Adrenal gland (tissue), 9 donors: ENCODE measurements at regions not wholly inside any gene's neighbourhood (a gene's known extent, or its start where the extent isn't known, plus 50 kb on each side); places are given as distances from the start of the nearest gene placed in this dataset.
A peak's percentile ranks its signal among the peaks of the same experiment; 100 is the strongest.

ENCODE experiments used
- DNase-seq, 7 donors: peaks; one replicate each; pipeline ENCODE4 v3.0.0-alpha.2; 2019 to 2020
- H3K27ac ChIP-seq, 5 donors: fragments of 200-600 bp; sonication (generic) in 4 of 5; 1 replicate in 3 of 5; 2 replicates in 2 of 5; pipeline versions ENCODE4 v1.5.1 to v1.8.0; 2016 to 2020; ENCODE audit warnings: mild to moderate bottlenecking in 1 of 5
- H3K27me3 ChIP-seq: fragments of 200-600 bp; 2 replicates; pipeline ENCODE4 v1.8.0; 2021
- H3K36me3 ChIP-seq, 2 donors: fragments of 200-600 bp; replicated peaks in 1 of 2; 1 replicate in 1 of 2; 2 replicates in 1 of 2; pipeline versions ENCODE4 v1.5.1 to v1.8.0; 2018 to 2022
- H3K4me1 ChIP-seq, 2 donors: fragments of 200-600 bp; replicated peaks in 1 of 2; 1 replicate in 1 of 2; 2 replicates in 1 of 2; pipeline versions ENCODE4 v1.5.1 to v1.8.0; 2018 to 2021
- H3K4me3 ChIP-seq, 4 donors: fragments of 200-600 bp; sonication (generic) in 3 of 4; one replicate each; pipeline ENCODE4 v1.5.1; 2016 to 2018
- H3K9me3 ChIP-seq, 3 donors: fragments of 200-600 bp; sonication (generic) in 1 of 3; replicated peaks in 1 of 3; 1 replicate in 2 of 3; 2 replicates in 1 of 3; pipeline versions ENCODE4 v1.5.1 to v1.8.0; 2016 to 2021
- POLR2A ChIP-seq, 2 donors: fragments of 450-650 bp; IDR thresholded peaks; one replicate each; pipeline ENCODE4 v1.6.1; 2017; ENCODE audit warnings: antibody characterized with exemption in 2 of 2, mild to moderate bottlenecking in 2 of 2, moderate library complexity in 1 of 2
- WGBS, 4 donors: extraction: QIAGEN DNeasy Blood & Tissue Kit in 2 of 4; methylation state at CpG; one replicate each; pipeline versions ENCODE4 v1.1.5 to v1.1.7; 2013 to 2017; 5-methylcytosine and 5-hydroxymethylcytosine counted together
- intact Hi-C, 2 donors: fragments of 100-400 bp; cut with DNase I; formaldehyde crosslinking; loops; one replicate each; pipeline versions ENCODE4 v1.14.1 to v1.15.0; 2022 to 2023
- TF ChIP-seq, protein P1 (sequence below), 6 experiments: fragments of 450-650 bp in 4 of 6; fragments of 200-600 bp in 2 of 6; sonication (generic) in 1 of 6; IDR thresholded peaks; 1 replicate in 5 of 6; 2 replicates in 1 of 6; pipeline versions ENCODE4 v1.5.1 to v1.8.0; 2016 to 2021; ENCODE audit warnings: antibody characterized with exemption in 6 of 6, mild to moderate bottlenecking in 2 of 6, moderate library complexity in 1 of 6
- donor health status: healthy with polysubstance abuse.
- donor health status: Bipolar disorder and iron deficiency.
- donor health status: DM: yes; HTN: yes; CAD: no.
- donor health status: DM: no; HTN: no; CAD: no.
- donor health status: DM: no; HTN: no; CAD: no.

DNA sequence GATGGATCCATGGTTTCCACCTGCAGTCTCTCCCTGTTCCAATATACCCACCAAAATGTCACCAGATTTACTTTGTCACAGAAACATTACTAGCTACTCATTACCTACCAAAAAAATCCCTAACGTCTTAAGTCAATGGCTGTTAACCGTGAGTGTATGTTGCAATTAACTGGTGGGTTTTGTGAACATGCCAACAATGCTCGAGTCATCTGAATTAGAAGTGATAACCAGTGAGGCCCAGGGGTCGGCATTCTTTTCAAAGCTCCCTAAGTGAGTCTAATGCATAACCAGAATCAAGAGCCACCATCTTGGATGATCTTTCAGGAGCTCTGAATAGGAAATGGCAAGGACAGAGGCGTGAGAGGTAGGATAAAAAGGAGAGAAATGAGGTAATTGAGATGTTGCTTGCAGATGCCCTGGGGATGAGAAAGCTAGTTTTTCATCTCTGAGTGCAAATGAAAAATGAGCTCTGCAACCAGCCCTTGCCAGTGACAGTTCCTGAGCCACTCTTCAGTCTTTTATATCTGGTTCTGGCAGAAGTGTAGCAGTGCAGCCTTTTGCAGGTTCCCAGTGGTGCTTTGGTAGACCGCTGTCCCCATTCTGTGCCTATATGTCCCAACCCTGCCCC, 130.0 kb upstream of the RND3 start:
- Histone ChIP-seq H3K4me1 (peaks cover 38 to 47% of the 10 kb centered on the region in 2 donors), H3K27ac (peak overlapping the region in 2 of 5 donors; percentile 13 to 23), H3K9me3 (no peaks in the 10 kb centered on the region), H3K36me3 (no peaks in the 10 kb centered on the region), H3K4me3 (no peak overlapping the region), H3K27me3 (no peaks in the 10 kb centered on the region)
- DNase-seq, result no peak
- 80 to 89% (median 88%) methylated on average over 6 of the region's 6 CpGs for WGBS, 4 donors
- TF ChIP-seq POLR2A (IDR thresholded peaks at IDR 0.05), result no peak
- TF ChIP-seq, protein P1, sequence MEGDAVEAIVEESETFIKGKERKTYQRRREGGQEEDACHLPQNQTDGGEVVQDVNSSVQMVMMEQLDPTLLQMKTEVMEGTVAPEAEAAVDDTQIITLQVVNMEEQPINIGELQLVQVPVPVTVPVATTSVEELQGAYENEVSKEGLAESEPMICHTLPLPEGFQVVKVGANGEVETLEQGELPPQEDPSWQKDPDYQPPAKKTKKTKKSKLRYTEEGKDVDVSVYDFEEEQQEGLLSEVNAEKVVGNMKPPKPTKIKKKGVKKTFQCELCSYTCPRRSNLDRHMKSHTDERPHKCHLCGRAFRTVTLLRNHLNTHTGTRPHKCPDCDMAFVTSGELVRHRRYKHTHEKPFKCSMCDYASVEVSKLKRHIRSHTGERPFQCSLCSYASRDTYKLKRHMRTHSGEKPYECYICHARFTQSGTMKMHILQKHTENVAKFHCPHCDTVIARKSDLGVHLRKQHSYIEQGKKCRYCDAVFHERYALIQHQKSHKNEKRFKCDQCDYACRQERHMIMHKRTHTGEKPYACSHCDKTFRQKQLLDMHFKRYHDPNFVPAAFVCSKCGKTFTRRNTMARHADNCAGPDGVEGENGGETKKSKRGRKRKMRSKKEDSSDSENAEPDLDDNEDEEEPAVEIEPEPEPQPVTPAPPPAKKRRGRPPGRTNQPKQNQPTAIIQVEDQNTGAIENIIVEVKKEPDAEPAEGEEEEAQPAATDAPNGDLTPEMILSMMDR (IDR thresholded peaks at IDR 0.05), result no peak
- intact Hi-C loops, result no loop called here

DNA sequence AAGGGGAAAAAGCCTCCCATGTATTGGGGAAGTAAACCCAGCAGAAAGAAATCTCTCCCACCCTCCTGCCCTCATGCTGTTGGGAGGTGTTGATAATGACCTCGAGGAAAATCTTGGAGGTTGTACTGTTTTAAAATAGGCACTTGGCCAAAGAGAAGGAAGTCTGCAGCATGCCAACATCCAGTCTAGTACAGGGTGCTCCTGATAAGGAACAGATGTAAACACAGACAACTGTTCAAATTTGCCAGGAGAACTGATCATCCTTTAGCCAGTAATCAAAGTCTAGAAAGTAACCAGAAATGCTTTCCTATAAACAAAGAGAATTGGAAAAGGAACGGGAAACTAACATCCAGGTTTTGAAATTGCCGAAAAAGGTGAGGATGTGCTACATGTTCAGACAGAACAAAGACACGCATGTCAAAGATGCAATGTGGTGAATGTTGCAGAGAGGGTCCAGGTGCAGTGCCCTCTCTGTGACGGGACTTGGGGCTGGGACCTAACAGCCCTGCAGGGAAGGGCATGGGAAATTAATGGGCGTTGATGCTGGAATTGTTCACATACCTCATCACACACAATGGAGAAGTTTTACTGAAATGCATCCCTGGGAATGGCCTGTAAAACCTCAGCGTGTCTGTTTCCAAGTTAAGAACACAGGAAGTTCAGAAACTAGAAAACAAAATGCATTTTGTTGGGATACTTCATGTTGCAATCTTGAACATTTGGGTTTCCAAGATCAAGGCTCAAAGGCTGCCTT, 125.7 kb upstream of the RND3 start:
- H3K4me1 ChIP-seq, result peaks cover 4 to 7% of the 10 kb centered on the region in 2 donors
- H3K4me3 ChIP-seq, result no peak overlapping the region
- DNase-seq, result no peak
- no peaks in the 10 kb centered on the region for H3K27me3 ChIP-seq
- TF ChIP-seq, protein P1 (IDR thresholded peaks at IDR 0.05), result no peak
- no peak for TF ChIP-seq POLR2A (IDR thresholded peaks at IDR 0.05)
- intact Hi-C loops, result no loop called here
- no peaks in the 10 kb centered on the region for H3K9me3 ChIP-seq
- WGBS, 4 donors, result 59 to 67% (median 62%) methylated on average over 7 of the region's 7 CpGs
- H3K27ac ChIP-seq, result peak overlapping the region in 1 of 5 donors; percentile 16
- no peaks in the 10 kb centered on the region for H3K36me3 ChIP-seq

DNA sequence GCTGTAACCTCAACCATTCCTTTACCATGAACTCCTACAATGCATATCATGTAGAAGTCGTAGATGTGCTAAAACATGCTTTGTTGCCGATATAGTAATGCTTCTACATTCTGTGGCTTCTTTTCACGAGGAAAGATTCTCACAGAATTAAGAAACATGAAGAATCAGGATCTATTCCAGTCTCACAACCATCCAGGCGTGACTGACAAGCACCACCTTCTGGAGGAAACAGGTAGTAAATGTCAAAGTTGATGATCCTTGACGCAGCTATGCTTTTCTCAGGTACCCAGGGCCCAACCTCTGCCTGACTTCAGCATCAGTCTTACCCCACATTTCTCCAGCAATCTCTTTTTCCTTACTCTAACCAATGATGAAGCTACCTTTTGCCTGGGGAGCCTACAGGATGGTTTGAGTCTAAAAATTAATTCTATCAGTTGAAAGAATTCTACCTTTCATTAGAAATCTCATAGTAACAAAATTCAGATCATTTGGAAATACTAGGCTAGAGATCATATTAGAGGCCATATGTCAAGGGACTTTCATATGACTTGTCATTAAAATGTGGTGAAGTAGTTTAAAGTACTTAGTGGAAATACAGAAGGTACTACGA, 123.3 kb upstream of the RND3 start:
- H3K27ac ChIP-seq, result no peak overlapping the region
- WGBS, 4 donors, result 57 to 74% (median 66%) methylated on average over 6 of the region's 6 CpGs
- no peaks in the 10 kb centered on the region for H3K36me3 ChIP-seq
- DNase-seq, result peak in 3 of 7 donors; percentile 36 to 55 (median 37)
- no peaks in the 10 kb centered on the region for H3K27me3 ChIP-seq
- peaks cover 4 to 7% of the 10 kb centered on the region in 2 donors for H3K4me1 ChIP-seq
- intact Hi-C loops, result no loop called here
- TF ChIP-seq POLR2A (IDR thresholded peaks at IDR 0.05), result no peak
- TF ChIP-seq, protein P1 (IDR thresholded peaks at IDR 0.05), result peak in 5 of 6 experiments; percentile 40 to 51 (median 47)
- no peaks in the 10 kb centered on the region for H3K9me3 ChIP-seq
- no peak overlapping the region for H3K4me3 ChIP-seq

DNA sequence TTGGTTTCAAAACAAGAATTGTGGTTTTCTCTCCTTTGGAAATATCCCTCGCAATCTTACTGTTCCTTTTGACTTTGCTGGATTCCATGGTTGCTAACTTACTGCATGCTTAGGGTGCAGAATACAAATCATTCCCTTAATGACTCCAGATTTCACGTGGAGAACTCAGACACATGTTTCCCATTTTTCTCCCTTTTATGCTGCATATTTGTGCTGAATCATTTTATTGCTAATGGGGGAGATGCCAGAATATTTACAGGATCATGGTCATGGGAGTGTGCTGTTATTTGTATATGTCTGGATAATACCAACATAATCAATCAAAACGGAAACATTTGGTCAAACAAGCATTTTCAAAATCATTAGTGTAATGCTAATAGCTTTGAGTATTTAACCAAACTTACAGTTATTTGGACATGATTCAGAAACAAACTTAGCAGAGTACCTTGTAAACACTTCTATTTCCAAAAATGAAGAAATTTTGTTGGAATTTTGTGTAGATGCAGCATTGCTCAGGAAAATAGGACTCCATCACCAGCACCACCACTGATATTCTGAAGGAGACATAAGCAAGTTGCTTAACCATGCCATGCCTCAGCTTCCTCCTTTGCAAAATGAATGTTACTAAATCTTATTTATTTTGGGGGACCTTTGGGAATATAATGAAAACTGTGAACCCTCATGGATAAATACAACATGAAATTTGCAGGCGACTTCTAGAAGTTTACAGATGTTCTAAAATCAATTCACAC, 122.5 kb upstream of the RND3 start:
- H3K27ac ChIP-seq, result no peak overlapping the region
- peaks cover 3 to 7% of the 10 kb centered on the region in 2 donors for H3K4me1 ChIP-seq
- intact Hi-C loops, result no loop called here
- H3K4me3 ChIP-seq, result no peak overlapping the region
- no peaks in the 10 kb centered on the region for H3K36me3 ChIP-seq
- no peaks in the 10 kb centered on the region for H3K27me3 ChIP-seq
- WGBS, 4 donors, result 71 to 83% (median 76%) methylated on average over 4 of the region's 4 CpGs
- DNase-seq, result no peak
- no peaks in the 10 kb centered on the region for H3K9me3 ChIP-seq
- TF ChIP-seq, protein P1 (IDR thresholded peaks at IDR 0.05), result no peak
- no peak for TF ChIP-seq POLR2A (IDR thresholded peaks at IDR 0.05)
